HG03196 (cell line): ENCODE measurements at regions not wholly inside any gene's neighbourhood (a gene's known extent, or its start where the extent isn't known, plus 50 kb on each side); places are given as distances from the start of the nearest gene placed in this dataset.
A peak's percentile ranks its signal among the peaks of the same experiment; 100 is the strongest.
"Not testable (repeated sequence)": the region's sequence is repeated elsewhere in the genome, so short reads cannot be mapped to it uniquely, and the experiment has no call there.

Source experiments
- ATAC-seq: cut with Tn5 transposase; IDR thresholded peaks from one replicate; pipeline ENCODE4 v1.9.1; 2021; ENCODE audit not compliant: unreplicated experiment

DNA sequence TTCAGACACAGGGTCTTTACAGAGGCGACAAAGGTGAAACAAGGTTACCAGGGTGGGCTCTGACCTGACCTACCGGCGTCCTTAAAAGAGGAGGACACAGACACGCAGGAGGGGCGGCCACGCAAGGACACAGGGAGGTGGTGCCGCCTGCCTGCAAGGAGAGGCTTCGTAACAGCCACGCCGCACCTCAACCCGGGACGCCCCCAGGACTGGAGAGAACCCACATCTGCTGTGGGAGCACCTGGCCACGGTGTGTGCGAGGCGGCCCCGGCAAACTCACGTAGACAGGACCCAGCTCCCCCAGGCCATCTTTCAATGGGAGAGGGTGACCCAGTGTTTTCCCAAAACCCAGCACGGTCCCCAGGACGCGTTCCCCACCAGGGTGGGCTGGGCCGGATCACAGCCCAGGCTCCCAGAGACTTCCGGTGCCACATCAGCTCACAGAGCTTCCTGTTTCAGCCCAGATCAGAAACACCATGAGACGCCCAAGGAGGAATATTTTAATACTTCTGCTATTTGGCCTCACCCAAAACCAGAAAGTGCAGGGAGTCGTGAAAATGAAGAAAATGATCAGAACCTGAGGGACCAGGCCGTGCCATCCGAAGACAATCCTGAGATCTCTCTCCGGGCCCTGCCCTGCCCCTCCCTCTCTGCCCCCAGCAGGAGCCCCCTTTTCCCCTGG lies 5417.4 kb upstream of the TPTE start:
- ATAC-seq = not testable (repeated sequence)

DNA sequence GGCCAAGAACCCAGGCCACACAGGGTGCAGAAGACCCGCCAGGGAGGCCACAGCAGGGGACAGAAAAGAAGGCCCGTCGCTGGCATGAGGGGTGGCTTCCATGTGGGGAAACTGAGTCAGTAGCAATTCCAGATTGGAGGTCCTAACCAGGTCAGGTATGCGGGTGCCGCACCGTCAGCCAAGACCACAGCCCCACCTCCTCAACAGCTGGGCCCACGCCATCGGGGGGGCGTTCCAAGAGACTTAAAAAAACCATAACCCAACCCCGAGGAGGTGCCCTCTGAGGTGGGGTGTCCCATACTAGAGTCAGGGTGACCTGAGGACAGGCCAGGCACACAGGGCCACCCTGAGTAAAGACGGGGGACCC lies 5416.8 kb upstream of the TPTE start:
- not testable (repeated sequence) for ATAC-seq

DNA sequence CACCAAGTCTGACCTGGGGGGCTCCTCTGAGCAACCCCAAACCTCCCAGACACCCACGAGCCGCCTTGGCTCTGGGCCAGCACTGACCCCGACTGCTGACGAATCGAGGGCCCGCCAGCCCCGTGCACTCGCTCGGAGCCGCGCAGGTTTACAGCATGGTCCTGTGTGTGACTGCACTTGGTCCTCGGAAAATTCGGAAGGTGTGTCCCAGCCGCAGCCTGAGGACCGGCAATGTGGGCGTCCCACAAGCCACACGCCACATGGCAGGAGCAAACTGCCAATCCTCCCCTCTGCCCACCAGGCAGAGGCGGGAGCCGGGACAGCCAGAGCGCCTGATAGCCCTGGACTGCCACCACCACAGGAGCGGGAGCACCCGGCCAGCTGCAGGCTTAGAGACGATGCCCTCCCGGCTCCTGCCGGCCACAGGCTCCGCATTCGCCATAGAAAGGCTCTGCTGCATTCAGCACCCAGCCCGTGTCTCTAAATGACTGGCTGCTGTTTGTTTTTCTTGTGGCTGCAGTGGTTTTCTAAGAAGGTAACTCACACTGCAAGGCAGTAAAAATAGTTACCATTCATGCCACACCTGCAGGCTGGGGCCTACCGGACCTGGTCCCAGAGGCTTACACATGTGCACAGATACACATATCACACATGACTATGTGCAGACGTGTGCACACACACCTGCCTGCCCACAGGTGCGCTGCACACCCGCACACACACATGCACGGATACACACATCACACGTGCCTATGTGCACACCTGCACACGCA lies 5415.3 kb upstream of the TPTE start:
- ATAC-seq = peak; percentile 30

DNA sequence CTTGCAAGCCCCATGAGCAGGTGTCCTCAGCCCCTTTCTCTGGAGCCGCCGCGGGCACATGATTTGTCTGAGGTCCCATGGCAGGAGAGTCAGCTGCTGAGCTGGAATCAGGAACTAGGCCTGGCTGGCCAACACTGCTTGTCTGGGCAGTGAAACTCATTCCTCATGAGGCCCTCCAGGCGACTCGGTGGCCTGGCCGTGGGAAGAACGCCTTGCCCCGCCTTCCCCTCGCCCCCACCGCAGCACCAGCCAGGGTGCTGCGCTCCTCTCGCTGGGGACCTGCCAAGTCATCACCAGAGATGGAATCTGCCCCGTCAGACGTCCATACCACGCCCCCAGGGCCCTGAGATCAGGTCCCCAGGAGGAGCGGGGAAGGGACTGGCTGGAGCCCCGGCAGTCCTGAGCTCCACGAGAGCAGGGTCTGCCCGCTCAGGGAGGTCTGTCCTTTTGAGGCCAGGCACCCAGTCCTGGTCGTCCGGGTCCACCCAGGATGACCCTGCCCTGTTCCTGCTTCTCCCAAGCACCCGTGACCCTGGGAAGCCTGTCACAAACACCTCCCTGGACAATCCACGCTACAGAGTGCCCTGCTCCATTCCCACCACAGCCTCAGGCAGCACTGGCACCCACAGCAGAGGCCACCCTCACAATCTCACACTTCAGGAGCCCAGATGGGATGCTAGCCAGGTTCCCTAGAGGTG lies 5414.5 kb upstream of the TPTE start:
- ATAC-seq = peak; percentile 30

DNA sequence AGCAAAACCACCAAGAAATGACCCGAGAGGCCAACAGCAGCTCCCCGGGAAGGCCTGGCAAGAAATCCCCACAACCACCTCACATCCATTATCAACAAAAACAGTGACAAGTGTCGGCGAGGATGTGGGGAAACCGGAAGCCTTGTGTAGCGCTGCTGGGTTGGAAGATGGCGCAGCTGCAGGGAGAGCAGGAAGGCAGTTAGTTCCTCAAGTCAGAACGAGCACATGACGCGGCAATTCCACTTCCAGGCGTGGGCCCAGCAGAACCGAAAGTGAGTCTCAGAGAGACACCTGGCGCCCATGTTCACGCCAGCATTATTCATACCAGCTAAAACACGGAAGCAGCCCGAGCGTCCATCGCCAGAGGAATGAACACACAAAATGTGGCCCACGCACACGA lies 5413.7 kb upstream of the TPTE start:
- ATAC-seq = not testable (repeated sequence)

DNA sequence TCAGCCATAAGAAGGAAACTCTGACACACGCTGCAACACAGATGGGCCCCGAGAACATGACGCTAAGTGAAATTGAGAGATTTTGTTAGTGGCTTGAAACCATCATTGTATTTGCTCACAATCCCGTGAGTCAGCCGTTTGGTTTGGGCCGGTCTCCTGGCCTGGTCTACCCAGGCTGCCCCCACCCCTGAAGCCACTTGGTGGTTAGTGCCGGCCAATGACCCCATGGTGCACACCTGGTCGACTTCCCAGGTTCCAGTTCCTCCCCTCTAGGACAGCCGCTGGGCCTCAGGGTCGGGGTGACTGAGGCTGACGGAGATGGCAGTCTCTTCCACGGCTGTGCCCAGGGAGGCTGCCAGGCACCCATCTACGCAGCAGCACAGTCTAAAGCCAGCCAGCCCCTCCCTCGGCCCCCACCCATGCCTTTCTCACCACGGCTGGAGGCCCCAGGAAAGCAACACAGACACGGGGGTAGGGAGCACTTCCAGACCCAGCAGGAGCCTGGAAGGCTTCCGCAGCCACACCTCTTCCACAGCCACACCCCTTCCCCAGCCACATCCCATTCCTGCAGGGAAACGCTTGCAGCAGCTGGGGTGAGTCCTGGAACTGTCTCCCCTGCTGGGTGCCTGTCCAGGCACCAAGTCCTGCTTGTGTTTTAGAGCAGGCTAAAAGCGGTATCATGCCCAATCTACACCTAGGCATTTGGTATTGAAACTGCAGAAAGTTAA lies 5413.2 kb upstream of the TPTE start:
- ATAC-seq = not testable (repeated sequence)

DNA sequence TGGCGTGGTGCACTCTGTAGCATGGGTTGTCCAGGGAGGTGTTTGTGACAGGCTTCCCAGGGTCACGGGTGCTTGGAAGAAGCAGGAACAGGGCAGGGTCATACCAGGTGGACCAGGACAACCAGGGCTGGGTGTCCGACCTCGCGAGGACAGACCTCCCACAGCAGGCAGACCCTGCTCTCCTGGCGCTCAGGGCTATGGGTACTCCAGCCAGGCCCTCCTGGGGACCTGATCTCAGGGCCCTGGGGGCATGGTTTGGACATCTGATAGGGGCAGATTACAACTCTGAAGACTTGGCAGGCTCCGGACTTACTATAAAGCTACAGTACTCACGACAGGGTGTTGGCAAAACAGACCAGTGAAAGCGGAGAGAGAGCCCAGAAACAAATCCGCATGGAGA lies 5410.2 kb upstream of the TPTE start:
- not testable (repeated sequence) for ATAC-seq

DNA sequence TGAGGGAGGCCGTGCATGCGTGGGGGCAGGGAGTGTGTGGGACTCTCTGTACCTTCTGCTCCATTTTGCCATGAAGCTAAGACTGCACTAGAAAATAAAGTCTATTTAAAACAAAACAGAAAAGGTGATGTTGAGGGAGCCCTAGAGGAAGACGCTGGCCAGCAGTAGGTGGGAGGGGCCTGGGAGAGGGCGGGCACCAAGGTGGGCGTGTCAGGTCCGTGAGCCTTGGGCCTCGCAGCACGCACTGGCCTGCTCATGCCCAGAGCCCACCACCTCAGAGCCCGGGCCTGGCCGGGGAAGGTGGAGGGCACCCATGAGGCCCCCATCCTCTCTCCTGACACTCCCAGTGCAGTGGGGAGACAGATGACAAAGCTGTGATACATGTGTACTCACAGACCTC lies 5408.3 kb upstream of the TPTE start:
- not testable (repeated sequence) for ATAC-seq

DNA sequence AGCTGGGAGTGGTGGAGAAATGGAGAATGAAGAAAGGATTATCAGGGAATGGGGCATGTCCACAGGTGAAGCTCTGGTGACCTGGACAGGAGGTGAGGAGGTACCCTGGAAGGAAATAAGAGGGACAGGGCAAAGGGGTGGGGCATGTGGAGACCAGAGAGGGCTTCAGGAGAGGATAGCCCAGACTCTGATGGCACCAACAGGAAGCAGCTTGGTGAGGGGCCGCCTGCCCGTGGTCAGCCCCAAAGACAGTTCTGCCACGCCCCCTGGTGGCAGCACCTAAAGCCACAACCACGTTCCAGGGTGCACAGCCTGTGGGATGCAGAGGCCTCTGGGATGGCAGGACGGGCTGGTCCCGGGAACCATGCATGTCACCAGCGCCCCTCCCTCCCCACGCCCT lies 5406.9 kb upstream of the TPTE start:
- ATAC-seq = not testable (repeated sequence)

DNA sequence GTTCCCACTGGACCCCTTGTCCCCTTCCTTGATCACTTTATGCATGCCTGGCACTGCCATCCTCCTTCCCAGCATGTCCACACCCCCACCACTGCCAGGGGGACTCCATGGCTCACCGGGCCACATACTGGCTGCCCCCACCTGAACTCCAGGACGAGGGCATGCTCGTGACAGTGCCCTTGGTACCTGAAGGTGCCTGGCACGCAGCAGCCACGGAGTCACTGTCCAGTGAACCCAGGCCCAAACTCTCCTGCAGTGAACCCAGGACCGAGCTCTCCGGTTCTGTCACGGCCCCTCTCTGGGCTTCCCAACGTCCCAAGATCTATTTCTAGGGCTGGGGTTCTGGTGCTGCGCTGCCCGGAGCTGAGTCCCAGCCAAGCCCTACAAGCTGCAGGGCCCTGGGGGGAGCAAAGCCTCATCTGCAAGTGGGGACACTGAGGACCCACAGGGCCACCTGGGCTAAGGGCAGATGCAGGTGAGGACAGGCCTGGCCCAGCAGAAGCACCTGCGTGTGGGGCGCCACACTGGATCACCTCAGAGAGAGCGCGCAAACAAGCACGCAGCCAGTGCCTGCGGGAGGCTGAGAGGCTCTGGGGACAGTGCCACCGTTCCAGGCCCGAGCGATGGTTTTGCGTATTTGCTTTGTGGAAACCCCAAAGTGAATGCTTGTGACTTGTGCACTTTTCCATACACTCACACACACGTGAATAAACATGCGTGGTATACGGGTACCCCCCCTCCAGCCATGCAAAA lies 5406.3 kb upstream of the TPTE start:
- ATAC-seq = not testable (repeated sequence)

DNA sequence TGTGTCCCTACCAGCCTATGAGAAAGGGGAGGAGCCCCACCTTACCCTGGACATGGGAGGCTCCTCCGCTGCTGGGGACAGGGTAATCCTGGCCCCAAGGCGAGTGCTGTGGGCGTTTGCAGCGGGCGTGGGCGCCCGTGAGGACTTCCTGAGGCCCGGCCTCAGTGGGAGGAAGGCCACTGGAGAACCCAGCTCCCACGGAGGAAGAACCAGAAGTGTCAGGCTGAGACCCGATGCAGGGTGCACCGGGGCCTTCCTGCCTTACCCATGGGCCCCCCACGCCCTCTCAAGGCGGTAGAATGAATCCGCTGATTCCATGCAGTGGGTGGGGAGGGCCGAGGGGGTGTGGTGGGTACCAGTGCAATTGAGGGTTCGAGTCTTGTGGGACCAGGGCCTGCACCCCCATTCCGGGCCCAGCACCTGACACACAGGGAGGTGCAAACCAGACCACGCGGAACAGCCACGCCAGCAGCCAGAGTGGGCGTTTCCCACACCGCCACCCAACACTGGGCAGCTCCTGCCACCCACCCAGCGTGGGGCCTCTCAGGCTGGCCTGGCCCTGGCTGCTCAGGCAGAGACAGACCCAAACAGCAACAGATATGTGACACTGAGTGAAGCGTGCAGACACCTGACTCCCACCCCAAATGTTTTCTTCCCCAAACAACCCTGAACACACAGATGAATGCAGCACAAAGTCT lies 5405.6 kb upstream of the TPTE start:
- not testable (repeated sequence) for ATAC-seq

DNA sequence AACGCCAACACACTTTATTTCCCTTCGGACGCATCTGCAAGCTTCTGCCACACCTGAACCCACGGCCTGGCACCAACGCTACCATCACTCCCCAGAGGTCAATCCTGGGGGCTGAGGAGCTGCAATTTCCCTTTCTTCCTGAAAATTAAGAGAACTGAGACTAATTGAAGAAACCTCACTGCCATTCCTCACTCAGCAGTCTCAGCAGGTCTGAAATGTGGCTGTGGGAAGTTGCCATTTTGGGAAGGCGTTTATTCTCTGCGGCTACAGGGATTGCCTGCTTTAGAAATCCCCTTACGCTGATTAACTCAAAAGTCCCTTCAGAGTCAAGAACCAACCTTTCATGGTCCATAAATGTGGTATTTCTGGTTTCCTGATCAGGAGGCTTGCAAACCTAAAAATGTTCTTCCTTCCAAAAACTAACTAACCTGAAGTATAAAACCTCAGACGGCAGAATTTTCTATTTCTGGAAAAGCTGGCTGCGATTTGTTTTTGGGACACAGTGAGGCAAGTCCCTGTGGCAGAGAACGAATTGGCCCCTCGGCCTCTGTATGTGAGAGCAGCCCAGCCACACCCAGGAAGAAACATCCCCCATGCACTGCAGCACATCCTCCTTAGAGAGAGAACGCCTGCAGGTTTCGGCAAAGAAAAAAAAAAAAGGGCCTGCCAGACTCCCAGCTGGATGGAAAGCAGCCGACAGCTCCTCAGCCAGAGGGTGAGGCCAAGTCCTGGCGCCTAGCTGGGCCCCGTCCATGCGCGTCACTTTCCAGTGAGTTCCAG lies 5404.8 kb upstream of the TPTE start:
- ATAC-seq = not testable (repeated sequence)

DNA sequence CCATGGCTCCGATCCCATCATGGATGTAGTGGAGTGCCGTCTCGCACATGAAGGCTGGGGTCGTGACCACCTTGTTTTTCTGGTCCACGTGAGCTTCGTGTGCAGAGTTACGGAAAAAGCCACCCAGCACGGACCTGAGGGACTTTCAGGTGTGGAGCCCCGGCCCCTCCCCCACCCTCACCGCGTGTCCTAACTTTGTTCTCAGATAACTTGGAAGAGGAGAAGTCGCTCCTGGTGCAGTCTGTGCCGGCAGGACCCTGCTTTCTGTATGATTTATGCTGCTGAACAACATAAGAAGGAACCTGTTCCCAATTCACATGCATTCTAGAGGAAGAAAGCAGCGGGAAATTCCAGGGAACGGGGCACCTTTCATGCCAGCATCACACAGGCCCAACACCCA lies 5404.2 kb upstream of the TPTE start:
- not testable (repeated sequence) for ATAC-seq

DNA sequence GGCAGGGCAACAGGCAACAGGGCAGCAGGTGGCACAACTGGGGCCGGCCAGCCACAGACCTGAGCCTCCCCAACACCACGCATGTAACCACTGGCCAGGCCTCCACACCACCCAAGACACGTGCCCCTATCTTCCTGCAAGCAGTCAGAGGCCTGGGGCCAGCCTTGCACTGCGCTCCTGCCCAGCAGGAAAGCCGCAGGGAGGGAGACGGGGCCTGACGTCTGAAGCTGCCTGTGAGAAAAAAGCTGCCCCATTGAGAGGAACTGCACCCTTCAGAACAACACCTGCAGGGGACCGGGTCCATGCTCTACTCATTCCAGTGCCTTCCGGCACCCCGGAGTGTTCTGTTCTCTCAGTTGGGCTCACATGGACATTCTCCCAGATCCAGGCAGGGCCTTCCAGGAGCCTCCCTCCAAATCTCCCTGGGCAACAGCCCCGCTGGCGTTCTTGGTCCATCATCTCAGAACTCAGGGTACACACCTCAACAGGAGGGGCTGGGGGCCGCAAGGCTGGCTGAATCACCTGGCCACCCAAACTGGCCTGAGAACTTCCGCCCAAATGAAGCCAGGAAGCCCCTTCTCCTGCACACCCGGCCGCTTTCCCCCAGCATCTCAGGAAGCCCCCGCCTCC lies 5403.6 kb upstream of the TPTE start:
- ATAC-seq = not testable (repeated sequence)

DNA sequence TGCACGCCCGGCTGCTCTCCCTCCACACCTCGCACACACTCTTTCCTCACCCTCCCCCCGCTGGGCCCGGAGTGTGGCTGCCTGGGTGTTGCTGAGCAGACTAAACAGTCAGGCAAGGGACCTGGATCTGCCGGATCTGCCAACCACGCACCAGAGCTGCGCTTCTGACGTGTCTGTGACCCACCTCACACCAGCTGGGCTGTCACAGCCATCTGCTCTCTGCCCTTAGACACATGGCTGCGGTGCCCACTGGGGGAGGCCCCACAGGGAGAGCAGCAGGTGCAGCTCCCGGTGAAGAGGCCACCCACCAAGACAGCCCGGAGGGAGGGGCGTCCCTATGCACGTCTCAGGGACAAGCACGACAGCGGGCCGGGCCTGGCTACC lies 5403.1 kb upstream of the TPTE start:
- not testable (repeated sequence) for ATAC-seq

DNA sequence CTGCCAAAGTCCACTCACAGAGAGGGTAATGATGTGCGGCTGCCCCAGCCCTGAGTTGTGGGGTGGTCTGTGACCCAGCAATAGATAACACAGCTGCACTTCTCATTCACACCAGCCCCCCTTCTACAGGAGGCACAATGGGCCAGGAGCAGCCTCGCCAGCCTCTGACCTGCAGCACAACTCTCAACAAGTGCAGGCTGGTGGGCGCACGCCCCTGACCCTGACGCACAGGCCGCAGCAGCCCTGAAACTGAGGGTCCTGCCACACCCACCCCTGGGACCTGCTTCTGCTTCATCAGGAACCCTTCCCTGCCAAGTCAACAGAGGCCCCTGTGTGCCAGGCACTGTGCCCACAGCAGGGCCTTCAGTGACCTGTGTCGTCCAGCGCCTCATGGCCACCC lies 5402.2 kb upstream of the TPTE start:
- not testable (repeated sequence) for ATAC-seq

DNA sequence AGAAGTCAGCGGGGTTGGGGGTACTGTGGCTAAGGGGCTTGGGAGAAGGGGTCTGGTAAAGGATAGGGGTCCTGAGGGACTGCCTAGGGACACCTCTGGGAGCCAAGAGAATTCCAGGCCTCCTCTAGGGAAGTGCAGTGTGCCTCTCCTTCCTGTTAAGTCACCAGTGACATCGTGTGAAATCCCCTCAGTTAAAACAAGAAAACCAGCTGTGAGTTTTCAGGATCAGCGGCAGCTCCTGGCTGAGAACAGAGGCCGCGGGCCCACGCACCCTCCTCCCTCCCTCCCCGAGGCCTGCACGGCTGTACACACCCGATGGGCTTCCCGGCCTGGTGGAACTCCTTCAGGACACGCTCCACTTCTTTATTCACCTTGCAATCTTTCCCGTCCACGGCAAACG lies 5400.0 kb upstream of the TPTE start:
- ATAC-seq = not testable (repeated sequence)

DNA sequence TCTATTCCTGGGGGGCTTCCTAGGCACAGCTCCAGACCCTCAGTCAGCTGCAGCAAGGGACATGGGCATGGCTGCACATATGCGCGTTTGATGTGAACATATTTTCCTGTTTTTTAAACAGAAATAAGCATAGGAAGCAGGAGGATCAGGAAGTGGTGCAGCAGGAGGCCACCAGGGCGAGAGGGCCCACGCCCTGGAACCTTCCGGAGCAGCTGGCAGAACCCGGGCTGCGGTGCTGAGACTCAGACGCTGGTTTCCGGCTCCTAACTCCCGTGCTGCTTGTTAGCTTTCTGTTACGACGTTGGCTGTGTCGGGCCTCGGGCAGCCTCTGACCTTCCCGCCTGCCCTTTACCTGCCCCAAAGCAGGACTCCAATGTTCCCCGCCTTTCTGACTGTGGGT lies 5399.5 kb upstream of the TPTE start:
- not testable (repeated sequence) for ATAC-seq

DNA sequence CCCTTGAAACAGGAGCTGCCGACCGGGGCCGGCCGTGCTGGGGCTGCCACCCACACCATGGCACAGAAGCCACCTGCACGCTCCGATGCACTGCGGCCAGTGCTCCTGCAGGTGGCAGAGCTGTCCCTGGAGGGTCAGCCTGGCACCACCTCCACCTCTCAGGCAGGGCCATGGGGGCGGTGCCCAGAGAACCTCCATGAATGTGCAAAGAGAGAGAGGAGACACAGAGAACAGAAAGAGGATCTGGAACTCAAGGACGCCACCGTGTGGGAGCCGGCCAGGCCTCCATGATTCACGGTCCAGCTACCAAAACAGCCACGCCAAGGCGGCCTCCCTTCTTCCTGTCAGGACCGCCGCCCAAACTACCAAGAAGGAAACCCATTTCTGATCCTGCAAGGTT lies 5397.7 kb upstream of the TPTE start:
- not testable (repeated sequence) for ATAC-seq
